Mesothelial cell of epicardium (in vitro differentiated cells): ENCODE measurements at regions not wholly inside any gene's neighbourhood (a gene's known extent, or its start where the extent isn't known, plus 50 kb on each side); places are given as distances from the start of the nearest gene placed in this dataset.

Source experiments
- DNase-seq, 2 experiments: peaks; one replicate each; pipeline ENCODE4 v3.0.0; 2021; ENCODE audit warnings: low spot score in 2 of 2; ENCODE audit not compliant: unreplicated experiment in 2 of 2
- H3K27ac Mint-ChIP-seq: 2 replicates; pipeline ENCODE4 v1.8.0; 2021; ENCODE audit warnings: mixed read lengths
- H3K27me3 Mint-ChIP-seq: 2 replicates; pipeline ENCODE4 v1.8.0; 2021; ENCODE audit warnings: low read depth, mixed read lengths
- H3K36me3 Mint-ChIP-seq: 2 replicates; pipeline ENCODE4 v1.8.0; 2021; ENCODE audit warnings: mixed read lengths
- H3K4me1 Mint-ChIP-seq: 2 replicates; pipeline ENCODE4 v1.8.0; 2021; ENCODE audit warnings: mixed read lengths
- H3K4me3 Mint-ChIP-seq: 2 replicates; pipeline ENCODE4 v1.8.0; 2021; ENCODE audit warnings: mild to moderate bottlenecking, moderate library complexity, mixed read lengths
- H3K9me3 Mint-ChIP-seq: 2 replicates; pipeline ENCODE4 v1.8.0; 2021; ENCODE audit warnings: mixed read lengths
- TF ChIP-seq, protein P1 (sequence below): fragments of 200-600 bp; sonication (generic); IDR thresholded peaks from one replicate; pipeline ENCODE4 v1.5.0; 2021; ENCODE audit warnings: antibody characterized with exemption; ENCODE audit not compliant: unreplicated experiment

DNA sequence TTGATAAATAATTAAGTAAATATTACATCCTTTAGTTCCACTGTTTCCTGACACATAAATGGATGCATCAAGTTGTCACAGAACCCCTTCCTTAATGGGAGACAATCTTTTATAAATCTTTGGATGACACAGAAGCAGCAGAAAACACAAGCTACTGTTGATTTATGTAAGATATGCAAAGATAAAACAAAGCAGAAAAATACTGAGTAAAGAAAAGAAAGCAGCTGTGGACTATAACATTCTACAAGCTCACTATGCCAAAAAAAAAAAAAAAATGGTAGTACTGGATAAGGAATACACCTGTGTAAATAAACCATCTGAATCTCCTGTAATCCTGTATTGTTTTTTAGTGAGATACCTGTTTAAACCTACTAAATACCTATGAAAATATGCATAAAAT is 92.0 kb upstream of the FAM180A start:
- H3K4me1 Mint-ChIP-seq, result no peaks in the 10 kb centered on the region
- no peaks in the 10 kb centered on the region for H3K27me3 Mint-ChIP-seq
- DNase-seq, result no peak
- H3K36me3 Mint-ChIP-seq, result no peaks in the 10 kb centered on the region
- H3K27ac Mint-ChIP-seq, result no peak overlapping the region
- no peak overlapping the region for H3K4me3 Mint-ChIP-seq
- no peaks in the 10 kb centered on the region for H3K9me3 Mint-ChIP-seq
- TF ChIP-seq, protein P1, sequence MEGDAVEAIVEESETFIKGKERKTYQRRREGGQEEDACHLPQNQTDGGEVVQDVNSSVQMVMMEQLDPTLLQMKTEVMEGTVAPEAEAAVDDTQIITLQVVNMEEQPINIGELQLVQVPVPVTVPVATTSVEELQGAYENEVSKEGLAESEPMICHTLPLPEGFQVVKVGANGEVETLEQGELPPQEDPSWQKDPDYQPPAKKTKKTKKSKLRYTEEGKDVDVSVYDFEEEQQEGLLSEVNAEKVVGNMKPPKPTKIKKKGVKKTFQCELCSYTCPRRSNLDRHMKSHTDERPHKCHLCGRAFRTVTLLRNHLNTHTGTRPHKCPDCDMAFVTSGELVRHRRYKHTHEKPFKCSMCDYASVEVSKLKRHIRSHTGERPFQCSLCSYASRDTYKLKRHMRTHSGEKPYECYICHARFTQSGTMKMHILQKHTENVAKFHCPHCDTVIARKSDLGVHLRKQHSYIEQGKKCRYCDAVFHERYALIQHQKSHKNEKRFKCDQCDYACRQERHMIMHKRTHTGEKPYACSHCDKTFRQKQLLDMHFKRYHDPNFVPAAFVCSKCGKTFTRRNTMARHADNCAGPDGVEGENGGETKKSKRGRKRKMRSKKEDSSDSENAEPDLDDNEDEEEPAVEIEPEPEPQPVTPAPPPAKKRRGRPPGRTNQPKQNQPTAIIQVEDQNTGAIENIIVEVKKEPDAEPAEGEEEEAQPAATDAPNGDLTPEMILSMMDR, result no peak

DNA sequence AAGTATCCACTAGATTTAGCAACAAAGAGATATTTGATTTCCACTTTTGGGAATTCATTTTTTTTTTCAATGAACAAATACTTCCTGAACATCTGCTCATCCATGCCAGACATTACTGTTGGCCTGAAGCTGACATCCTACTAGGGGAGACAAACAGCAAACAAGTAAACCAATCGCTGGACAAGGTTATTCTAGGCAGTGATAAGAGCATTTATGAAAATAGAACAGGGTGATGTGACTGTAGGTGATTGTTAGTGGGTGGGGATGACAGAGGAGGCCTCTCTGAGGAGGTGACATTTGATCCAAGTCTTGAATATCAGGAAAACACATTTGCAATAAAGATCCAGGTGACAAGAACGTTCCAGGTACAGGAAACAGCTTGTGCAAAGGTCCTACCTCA is 89.1 kb upstream of the FAM180A start:
- no peaks in the 10 kb centered on the region for H3K36me3 Mint-ChIP-seq
- H3K4me1 Mint-ChIP-seq, result peaks cover 9% of the 10 kb centered on the region
- H3K4me3 Mint-ChIP-seq, result no peak overlapping the region
- H3K27ac Mint-ChIP-seq, result no peak overlapping the region
- H3K9me3 Mint-ChIP-seq, result no peaks in the 10 kb centered on the region
- H3K27me3 Mint-ChIP-seq, result no peaks in the 10 kb centered on the region
- DNase-seq, result no peak
- TF ChIP-seq, protein P1, result no peak

DNA sequence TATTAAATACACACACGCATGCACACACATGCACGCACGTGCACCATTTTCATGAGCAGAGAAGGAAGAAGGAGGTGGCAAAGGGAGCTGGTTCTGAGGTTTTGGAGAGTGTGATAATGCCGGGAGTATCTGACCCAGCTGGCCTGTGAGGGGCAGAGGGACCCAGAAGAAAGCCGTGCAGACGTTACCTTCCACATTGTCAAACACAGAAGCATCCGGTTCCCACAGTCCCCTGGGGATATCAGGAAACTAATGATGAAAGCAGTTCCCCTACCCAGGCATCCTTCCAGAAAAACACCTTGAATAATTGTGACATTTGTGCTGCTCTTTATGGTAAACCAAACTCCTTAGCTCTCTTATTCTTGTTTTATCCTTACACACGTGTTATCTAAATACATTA is 85.7 kb upstream of the FAM180A start:
- Mint-ChIP-seq H3K27me3 (no peaks in the 10 kb centered on the region), H3K27ac (no peak overlapping the region), H3K4me3 (no peak overlapping the region), H3K9me3 (no peaks in the 10 kb centered on the region), H3K4me1 (peaks cover 14% of the 10 kb centered on the region), H3K36me3 (no peaks in the 10 kb centered on the region)
- TF ChIP-seq, protein P1, result no peak
- DNase-seq, result no peak

DNA sequence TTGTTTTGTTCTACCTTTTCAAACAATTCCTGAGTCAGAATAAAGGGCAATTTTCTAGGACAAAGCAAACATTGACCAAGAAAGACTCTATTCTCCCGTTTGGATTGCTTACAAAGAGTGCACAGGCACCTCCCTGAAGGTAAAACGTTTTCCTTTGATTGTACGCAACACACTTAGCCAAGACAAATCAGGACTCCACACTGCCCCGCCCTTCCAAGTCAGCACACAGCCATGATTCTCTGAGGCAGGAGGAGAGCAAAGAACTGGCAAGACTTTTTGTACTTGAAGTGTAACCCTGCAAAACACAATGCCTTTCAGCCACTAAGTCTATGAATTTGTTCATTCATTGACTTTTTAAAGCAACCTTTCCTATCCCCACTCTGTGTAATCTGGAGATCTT is 85.0 kb upstream of the FAM180A start:
- no peaks in the 10 kb centered on the region for H3K36me3 Mint-ChIP-seq
- H3K4me3 Mint-ChIP-seq, result no peak overlapping the region
- H3K27ac Mint-ChIP-seq, result no peak overlapping the region
- DNase-seq, result no peak
- H3K4me1 Mint-ChIP-seq, result peaks cover 18% of the 10 kb centered on the region
- H3K9me3 Mint-ChIP-seq, result no peaks in the 10 kb centered on the region
- no peaks in the 10 kb centered on the region for H3K27me3 Mint-ChIP-seq
- TF ChIP-seq, protein P1, result no peak

DNA sequence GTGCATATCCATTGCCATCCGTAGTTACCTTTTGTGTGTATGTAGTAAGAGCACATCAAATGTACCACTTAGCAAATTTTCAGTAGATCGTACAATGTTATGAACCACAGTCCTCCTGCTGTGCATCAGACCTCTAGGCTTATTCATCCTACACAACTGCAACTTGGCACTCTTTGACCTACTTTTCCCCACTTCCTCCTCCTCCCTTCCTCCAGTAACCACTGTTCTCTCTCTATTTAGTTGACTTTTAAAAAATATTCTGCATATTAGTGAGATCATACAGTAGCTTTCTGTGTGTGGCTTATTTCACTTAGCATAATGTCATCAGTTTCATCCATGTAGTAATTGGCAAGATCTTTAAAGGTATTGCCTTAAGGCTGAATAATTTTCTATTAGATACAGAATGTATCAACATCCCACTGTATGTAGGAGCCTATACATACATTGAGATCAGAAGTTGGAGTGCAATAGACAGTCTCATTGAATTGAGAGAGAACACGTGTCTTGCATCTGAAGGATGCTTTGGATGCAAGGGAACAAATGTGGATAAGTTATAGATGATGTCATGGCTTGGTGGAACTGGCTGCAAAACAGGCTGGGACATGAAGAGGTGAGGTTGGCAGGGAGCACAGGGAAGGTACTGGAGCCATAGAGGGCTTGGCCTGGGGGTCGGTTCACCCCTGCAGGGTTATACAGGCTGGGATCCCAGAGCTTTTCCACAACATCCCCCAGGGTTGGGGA is 83.0 kb upstream of the FAM180A start:
- no peak for DNase-seq
- no peak overlapping the region for H3K27ac Mint-ChIP-seq
- H3K36me3 Mint-ChIP-seq, result no peaks in the 10 kb centered on the region
- TF ChIP-seq, protein P1, result no peak
- no peaks in the 10 kb centered on the region for H3K27me3 Mint-ChIP-seq
- H3K4me3 Mint-ChIP-seq, result no peak overlapping the region
- peaks cover 31% of the 10 kb centered on the region for H3K4me1 Mint-ChIP-seq
- H3K9me3 Mint-ChIP-seq, result no peaks in the 10 kb centered on the region
